ENCODE measurements at regions not wholly inside any gene's neighbourhood (a gene's known extent, or its start where the extent isn't known, plus 50 kb on each side); places are given as distances from the start of the nearest gene placed in this dataset.

DNA sequence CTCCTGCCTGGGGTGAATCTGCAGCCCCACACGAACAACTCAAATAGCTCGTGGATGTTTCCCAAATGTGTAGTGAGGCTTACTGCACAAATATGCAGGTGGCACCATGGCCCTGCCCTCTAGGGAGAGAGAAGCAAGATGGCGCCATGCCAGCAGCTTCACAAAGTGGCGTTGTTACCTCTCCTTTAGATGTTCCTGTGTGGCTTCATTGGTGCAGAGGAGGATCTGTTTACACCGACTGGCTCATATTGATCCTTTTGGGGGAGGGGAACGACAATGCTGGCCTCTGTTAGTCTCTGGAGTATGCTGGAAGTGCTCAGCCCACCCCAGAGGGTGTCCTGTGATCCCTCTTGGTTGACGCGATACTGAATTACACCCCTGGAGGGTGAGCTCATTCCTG, 99.5 kb upstream of the GATA6 start:
- TF ChIP-seq SREBF2 (IDR thresholded peaks at IDR 0.05) (no peak), REST (IDR thresholded peaks at IDR 0.05) (no peak), HOXB13 (CRISPR knock-in tag; IDR thresholded peaks at IDR 0.05; ENCODE audit: low read depth) (no peak), CEBPB (IDR thresholded peaks at IDR 0.05) (no peak), CTCF (IDR thresholded peaks at IDR 0.05) (no peak), JUN (IDR thresholded peaks at IDR 0.05) (no peak), JUNB (IDR thresholded peaks at IDR 0.05) (no peak), RFX5 (IDR thresholded peaks at IDR 0.05) (no peak), MAX (IDR thresholded peaks at IDR 0.05) (no peak), MYC (IDR thresholded peaks at IDR 0.05; ENCODE audit: borderline replicate concordance, low read length) (no peak), POLR2A (IDR thresholded peaks at IDR 0.05; ENCODE audit: low read length) (no peak), EP300 (IDR thresholded peaks at IDR 0.05) (no peak)
- TF ChIP-seq, protein P1, sequence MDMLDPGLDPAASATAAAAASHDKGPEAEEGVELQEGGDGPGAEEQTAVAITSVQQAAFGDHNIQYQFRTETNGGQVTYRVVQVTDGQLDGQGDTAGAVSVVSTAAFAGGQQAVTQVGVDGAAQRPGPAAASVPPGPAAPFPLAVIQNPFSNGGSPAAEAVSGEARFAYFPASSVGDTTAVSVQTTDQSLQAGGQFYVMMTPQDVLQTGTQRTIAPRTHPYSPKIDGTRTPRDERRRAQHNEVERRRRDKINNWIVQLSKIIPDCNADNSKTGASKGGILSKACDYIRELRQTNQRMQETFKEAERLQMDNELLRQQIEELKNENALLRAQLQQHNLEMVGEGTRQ (IDR thresholded peaks at IDR 0.05), result no peak

Data from A549 (cell line).